ENCODE measurements at regions not wholly inside any gene's neighbourhood (a gene's known extent, or its start where the extent isn't known, plus 50 kb on each side); places are given as distances from the start of the nearest gene placed in this dataset.

GRCh38 chr4:156060661-156061060 lies 107.0 kb upstream of the CTSO start:
- TF ChIP-seq POLR2A (IDR thresholded peaks at IDR 0.05) (no peak), CTCF (IDR thresholded peaks at IDR 0.05) (no peak), EP300 (IDR thresholded peaks at IDR 0.05) (no peak)
